Activated naive CD4-positive, alpha-beta T cell treated with anti-CD3 and anti-CD28 coated beads, Interleukin-2, amount 50 U/mL, for 16 hours (primary cell): ENCODE measurements at regions not wholly inside any gene's neighbourhood (a gene's known extent, or its start where the extent isn't known, plus 50 kb on each side); places are given as distances from the start of the nearest gene placed in this dataset.

Experiments used
- DNase-seq: peaks from one replicate; pipeline ENCODE4 v3.0.0-alpha.2; 2020

DNA sequence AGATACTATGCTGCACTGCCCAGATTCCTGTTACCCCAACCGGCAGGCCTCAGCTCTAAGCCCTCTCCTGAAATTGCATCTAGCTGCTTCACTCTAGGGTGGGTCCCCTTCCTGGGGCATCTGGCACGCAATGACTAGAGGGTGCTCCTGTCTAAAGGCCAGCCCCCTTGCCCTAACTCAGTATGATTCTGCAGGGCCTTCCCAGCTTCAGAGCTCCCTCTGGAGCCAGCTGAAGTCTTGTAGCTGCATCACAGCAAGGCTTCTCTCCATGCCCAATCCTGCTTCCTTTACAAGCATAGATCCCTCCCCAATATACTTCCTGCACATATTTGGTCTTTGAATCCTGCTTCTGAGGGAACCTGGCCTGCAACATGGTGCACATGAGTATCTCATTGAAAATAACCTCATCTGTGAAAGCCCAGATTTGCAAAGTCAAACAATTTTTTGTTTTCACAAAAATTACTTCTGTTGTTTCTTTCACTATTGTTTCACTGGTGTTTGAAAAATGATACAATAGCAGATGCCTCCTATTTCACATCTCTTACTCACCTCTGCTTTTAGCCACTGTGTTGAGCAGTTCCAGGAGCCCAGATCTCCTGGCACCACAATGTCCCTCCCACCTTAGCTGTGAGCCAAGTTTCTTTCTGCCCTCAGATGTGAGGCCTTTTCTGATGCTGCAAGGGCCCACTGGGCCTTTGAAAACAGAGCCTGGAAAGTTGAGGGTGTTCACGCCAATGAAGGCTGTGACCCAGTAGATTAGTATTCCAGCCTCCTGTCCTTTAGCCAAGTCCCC, 169.5 kb upstream of the EGLN3 start:
- DNase-seq, result no peak

DNA sequence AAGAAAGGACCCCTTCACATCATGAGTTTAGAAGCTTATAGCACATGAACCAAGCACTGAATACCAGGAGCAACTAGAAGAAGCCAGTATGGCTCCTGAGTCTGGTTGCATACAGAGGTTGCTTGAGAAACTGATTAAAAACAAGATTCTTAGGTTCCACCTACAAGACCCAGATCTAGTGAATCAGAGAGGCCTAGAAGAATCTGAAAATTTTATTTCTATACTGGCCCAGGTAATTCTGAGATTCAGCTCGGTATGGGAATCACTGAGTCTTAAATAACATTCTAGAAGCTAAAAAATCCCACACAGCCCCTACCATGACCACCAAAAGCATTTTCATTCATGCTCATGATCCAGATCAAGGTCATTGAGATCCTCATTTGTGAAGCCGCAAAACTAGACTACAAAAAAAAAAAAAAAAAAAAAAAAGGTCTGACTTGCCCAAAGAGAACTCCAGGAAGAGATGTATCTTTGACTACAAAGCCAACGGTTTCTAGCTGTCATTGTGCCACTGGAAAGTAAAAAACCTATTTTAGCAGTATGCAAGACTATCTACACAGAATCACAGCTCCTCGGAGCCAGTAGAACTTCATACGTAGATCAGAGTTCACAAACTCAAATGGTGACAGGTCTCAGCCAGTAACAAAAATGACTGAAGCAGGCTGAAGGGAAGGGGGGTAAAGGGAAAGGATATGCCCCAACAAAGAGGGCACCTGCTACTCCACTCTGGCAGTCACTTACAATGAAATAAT, 168.4 kb upstream of the EGLN3 start:
- no peak for DNase-seq

DNA sequence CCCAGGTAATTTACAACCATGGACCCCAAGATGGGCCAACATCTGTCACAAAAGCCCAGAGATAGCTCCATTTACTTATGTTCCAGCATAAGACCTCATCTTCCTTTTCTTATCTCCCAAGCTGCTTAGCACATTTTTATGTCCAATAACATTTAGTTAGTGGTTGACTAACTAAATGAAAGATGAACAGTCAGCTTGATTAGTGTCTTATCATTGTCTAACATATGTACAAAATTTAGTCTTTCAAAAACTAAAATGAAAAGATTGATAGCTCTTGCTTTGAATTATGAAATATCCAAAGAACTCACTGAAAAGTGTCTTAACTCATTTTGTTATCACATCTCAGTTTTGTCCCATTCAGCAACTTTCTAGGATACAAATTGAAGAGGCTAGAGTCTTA, 163.1 kb upstream of the EGLN3 start:
- DNase-seq, result no peak

DNA sequence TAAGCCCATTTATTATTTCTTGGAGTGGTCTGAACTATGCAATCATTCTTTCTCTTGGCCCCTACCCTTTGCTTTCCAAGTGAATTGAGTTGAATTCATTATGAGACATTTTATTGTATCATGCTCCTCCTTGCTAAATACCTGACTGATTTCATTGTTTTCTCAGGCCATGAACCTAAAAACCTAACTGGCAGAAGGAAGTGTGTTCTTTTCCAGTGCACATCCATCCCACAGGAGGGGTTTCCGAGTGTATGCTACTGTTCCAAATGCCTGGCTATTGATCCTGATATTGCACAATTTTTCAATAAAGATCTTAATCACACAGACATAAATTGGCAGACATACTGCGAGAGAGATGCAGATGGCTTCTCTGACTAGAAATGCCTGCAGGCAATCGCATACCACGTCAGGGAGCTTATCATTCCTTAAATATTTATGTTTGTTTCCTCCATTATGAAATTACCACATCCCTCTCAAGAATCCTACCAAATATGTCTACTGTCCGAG, 162.2 kb upstream of the EGLN3 start:
- DNase-seq, result no peak

DNA sequence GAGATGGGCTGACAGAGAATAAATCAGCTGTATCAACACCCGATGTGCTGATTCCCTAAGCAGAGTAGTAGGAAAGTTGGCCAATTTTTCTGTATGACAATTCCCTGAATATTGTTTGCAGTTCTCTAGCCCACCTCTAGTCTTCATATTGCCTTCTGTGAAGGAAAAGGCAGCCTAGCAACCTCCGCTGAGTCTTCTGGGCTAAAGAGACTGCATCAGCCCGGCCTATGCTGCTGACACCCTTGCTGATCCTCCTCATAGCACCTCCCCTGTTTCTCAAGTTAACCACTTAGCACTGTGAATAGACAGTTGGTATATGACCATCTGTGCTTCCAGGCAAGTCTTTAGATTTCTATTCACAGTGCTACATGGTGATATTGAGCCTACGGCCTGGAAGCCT, 161.1 kb upstream of the EGLN3 start:
- no peak for DNase-seq

DNA sequence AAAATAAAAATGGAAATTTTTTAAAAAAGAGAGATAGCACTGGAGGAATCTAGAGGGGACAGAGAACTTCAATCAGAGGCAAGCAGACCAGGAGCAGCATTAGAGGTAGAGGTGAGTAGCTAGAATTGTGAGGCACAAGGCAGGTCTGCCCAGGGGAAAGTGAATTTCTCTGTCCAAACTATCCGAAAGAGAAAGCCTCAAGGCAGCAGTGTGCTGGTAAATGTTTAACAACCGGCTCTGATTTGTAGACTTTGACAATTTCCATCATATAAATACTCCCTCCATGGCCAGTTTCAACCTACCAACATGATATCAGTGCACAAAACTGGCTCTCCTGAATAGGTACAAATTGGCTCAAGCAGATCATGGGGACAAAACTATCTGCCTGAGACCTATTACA, 160.6 kb upstream of the EGLN3 start:
- DNase-seq, result no peak

DNA sequence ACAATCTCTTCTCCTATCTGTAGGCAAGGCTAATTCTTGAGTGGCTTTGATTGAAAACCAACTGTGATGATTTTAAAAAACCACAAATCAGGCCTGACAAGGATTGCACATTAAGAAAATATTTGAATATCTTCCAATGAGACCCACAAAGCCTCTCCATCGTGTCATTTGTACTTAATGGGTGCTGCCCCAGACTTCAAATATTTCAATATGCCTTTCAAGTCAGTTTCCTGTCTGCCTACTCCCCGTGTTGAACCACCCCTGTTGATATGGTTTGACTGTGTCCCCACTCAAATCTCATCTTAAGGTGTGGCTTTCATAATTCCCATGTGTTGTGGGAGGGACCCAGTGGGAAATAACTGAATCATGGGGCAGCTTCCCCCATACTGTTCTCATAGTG, 159.7 kb upstream of the EGLN3 start:
- DNase-seq, result no peak

DNA sequence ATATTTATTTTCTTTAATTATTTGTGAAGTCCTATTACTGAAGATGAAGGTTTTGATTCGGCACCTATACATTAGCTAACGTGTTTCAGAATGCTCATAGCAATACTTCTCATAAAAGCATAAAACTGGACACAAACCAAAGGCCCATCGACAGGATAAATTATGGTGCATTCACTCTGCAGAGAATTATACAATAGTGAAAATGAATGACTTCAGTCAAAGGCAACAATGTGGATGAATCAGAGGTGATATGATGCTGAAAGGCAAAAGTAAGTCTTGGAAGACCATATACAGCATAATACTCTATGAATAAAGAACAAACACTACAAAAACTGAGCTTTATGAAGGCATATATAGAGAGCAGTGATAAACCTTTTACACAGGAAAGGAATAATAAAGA, 156.6 kb upstream of the EGLN3 start:
- no peak for DNase-seq

DNA sequence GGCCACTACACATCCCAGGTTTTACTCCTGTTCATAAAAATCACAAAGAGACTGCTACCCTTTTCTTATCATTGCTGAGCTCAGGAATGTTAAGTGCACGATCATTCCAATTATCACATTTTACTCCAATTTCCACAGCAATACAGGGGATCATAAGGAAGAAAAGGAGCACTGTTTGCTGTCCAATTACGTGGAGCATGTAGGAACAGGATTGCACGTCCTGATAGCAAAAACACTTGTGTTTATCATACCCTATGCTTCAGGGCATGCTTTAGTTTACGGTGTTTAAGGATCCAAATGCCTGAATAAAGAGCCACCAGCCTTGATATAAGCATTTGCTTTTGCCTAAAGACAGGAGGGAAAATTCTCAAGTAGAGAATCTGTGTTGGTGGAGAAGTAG, 155.4 kb upstream of the EGLN3 start:
- no peak for DNase-seq

DNA sequence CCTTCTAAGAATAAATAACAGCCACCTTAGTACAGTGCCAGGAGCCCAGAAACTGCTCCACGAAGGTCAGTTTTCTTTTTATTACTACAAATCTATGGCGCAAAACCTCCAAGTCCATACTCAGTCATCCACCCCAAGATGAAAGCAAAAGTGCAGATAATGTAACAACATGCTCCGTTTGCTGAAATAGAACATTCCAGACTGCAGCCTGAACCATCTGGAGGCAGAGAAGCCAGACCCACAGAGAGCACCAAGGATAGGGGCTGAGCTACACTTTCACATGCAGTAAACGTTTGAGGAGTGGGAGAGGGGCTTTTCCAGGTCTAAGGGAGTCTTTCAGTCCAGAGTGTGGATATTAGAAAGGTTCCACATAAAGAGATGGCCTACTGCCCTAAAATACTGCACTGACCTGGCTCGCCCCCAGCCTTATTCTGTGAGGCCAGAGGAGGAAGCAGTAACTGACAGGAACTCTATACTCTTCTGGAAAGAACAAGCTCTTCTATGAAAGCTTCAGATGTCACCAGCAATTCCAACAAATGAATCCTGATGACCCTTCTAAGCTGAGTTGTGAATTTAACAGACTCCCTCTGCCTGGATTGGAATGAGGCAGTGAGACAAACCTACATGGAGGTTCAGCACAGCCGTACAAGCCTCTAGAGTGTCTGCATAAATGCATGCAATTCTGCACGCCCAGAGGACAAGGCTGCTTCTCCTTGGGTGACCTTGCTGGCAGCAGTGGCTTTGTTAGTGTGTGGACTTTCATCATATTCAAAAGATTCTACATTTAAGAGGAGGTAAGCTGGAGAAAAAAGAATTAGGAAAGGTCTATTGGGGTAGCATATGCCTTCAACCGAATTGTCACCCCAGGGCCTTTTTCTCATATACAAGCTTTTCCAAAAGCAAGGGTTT, 153.9 kb upstream of the EGLN3 start:
- DNase-seq, result no peak

DNA sequence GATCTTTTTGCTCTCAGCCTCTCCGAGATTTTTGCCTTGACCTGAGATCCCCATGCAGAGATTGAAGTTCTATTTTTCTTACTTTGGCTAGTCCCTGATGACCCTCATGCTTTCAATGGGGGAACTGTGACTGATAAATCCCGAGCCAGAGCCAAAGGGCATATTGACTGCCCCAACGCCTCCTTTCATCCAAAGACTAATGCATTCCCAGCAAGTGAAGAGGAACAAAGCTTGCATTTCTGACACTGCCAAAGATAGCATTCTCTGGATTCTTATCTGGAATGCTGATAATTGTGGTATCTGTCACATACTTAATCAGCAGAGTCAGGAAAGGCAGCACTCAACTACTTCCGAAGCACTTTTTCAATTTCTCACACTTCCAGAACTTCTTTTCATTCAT, 152.3 kb upstream of the EGLN3 start:
- no peak for DNase-seq

DNA sequence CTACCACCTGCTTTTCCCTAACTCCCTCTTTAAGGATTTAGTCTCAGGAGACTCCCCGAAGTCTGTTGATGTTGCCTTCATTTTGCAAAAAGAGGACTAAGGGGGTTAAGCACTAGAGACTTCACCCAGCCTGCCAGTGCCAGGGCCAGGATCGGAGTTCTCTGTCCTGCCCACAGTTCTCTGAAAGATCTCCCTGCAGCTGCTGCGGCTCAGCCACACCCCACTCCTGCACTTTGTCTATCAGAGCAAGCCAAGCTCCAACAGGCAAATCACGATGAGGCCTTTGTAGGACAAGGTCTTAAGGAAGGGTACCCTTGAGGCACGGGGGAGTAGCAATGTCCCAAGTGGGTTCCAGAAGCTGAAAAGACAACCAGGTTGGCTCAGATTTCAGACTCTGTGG, 148.8 kb upstream of the EGLN3 start:
- DNase-seq, result no peak

DNA sequence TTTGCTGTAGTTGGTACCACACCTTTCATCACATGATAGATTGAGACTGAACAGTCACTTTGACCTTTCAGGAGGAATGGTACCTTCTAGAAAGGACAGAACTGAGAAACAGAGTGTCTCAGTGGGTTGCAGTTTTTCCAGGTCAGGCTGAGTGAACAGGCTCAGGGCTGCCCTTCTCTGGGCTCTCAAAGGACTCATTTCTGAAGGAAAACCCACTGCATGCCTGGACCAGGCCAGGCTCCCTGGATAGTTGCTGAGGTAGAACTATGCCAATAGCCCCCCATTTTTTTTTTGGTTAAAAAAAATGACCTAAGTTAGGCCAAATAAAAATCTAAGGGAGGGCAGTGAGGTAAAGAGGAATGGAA, 148.1 kb upstream of the EGLN3 start:
- no peak for DNase-seq

DNA sequence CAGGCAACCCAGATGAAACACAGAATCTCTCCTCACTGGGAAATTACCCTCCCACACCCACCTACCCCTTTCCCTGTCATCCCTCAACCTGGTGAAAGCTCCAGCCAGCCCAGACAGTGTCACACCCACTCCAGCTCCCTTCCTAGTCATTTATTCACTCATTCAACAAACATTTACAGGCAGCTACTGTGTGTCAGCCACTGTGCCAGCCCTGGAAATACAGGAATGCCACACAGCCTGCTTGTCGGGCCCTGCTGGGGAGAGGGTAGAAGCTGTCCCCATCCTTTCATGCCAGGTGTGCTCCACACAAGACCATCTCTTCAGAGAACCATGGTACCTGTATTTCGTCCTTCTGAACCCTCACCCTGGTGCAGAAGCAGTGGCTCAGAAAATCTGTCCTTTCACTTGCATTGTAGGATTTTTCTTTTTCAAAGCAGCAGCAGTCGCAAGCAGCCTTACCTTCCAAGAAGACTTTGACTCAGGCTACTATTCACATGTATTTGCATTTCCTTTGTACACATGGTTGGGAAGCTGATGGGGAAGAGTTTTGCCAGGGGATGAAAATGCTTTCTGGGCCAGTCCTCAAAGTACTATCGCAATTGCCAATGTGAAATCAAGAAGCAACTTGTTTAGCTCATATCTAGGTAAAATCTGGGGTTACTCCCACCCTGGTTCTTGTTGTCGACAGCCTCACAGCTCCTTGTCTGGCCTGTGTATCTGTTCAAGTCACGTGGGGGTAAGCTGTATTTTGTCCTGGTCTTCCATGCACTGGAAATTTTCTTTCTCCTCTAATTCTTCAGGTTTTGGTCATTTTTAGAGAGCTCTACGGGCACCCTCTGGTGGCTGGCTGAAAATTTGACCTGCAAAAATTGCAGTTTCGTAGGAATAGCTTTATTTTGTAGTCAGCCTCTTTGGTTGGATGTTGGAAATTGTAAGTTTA, 147.4 kb upstream of the EGLN3 start:
- DNase-seq, result no peak

DNA sequence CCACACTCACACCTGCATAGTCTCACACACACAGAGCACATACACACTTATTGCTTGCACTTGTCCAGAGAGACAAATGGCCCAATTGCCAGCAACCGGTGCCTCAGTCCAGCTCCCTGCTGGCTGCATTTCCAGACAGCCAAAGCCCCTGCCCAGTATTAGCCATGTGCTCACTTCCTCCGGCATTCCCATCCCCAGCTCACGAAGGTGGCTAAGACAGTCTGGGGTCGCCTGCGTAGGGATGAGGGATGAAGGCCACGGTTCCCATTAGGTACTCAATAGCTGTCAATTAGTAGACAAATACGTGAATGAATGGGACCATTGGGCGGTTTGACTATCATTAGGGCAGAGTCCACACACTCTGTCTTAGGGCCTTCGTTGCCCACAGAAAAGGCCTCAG, 146.8 kb upstream of the EGLN3 start:
- DNase-seq, result no peak

DNA sequence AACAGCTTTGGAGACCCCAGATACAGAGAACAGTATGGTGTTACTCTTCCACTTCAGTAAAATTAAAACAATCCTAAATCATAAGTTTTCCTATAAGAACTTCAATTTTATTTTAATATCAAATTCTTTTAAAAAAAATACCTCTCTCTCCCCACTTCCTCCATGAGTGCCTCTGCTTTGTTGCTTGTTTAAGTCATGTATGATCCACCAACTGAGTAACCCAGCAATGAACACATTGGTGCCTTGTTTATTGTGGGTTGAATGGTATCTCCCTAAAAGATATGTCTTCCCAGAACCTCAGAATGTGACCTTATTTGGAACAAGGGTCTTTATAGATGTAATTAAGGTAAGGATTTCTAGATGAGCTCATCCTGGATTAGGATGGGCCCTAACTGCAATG, 143.5 kb upstream of the EGLN3 start:
- no peak for DNase-seq

DNA sequence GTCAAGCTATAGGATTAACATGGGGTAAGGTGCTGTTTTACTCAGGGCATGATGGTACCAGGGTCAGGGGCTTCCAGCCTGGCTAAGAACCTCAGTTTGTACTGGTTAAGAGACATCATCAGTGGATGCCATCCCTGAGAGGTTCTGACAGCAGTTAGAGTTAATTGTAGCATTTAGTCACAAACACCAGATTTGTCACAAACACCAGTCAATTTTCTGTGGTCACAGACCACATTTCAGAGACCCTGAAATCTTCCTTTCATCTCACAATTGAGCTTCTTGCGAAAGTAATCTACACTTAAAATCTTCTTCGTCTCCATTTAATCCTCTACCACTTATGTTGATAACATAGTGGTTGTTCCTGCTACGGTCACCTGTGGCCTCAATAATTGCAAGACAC, 143.0 kb upstream of the EGLN3 start:
- no peak for DNase-seq

DNA sequence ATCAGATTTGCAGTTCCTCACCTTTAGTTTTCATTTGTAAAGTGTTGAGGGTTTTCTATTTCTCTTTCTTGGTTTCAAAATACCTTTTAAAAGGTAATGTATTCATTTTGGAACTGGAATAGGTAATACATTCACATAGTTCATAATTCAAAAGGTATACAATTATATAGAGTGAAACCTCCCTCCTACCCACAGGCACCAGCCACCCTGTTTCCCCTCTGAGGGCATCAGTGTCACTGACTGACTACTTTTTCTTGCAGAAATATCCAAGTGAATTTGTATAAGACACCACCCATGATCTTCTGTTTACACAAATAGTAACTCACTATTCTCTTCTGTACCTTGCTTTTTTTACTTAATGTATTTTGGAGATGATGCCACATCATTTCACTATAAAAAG, 139.6 kb upstream of the EGLN3 start:
- no peak for DNase-seq

DNA sequence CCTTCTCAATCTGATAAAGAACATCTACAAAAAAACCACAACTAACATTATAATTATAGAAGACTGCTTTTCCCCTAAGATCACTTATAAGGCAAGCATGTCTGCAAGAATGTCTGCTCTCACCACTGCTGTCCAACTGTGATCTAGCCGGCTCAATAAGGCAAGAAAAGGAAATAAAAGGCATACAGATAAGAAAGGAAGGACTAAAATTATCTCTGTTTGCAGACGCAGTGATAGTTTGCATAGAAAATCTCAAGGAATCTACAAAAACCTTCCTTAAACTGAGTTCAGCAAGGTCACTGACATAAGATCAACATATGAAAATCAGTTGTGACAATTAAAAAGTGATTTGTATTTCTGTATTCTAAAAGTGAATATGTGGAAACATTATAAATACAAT, 138.0 kb upstream of the EGLN3 start:
- no peak for DNase-seq

DNA sequence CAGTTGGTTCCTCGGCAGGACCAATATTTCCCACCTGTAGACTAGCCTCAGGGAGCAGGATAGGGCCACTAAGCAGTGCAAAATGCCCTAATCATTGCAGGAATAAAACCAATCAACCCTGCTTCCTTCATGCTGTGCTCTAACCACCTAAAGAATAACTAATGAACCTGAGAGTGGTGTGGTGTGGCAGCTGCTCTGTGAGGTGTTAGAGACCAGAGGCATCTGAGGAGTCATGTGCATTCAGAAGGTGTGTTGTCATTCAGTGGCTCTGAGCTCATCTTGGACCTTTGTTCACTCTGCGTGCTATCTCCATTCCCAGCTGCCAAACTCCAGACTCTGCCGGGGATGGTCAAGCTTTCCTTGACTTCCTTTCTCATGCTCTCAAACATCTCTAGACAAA, 136.7 kb upstream of the EGLN3 start:
- no peak for DNase-seq

DNA sequence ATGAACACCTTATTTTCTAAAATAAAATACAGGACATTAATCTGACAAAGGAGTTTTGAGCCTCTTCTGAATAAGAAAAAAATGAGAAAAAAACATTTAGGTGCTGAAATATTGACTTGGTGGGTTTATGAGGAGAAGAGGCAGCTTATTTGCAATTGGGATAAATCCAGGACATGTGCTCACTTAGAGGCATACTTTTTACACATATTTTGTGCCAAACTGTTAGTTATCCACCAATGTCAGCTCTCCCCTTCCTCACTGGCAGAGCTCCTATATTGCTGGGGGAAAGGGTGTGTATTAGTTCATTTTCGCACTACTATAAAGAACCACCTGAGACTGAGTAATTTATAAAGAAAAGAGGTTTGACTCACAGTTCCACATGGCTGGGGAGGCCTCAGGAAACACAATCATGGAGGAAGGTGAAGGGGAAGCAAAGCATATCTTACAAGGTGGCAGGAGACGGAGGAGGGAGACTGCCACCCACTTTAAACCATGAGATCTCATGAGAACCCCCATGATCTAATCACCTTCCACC, 135.4 kb upstream of the EGLN3 start:
- DNase-seq, result no peak

DNA sequence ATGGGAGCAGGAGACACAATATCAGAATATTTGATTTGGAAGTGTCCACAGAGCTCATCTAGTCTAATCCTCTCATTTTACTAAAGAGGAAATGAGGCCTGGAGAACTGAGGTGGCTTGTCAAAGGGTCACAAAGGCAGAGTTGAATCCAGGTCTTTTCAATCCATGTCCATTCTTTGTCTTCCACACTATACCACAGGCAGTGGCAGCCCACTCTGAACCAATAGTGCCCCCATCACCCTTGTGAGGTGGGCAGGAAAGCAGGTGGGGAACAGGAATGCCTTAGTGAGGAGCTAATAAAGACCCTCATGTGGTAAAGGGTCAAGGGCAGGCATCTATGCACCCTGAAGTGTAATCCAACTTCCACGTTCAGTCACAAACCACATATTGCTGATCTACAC, 134.8 kb upstream of the EGLN3 start:
- no peak for DNase-seq
